Skin epidermis (tissue), 12 donors: ENCODE measurements at regions not wholly inside any gene's neighbourhood (a gene's known extent, or its start where the extent isn't known, plus 50 kb on each side); places are given as distances from the start of the nearest gene placed in this dataset.

ENCODE experiments used
- H3K27ac ChIP-seq, 21 experiments: fragments of 200-600 bp; sonication (generic) in 11 of 21; one replicate each; pipeline ENCODE4 v1.5.0; 2020; ENCODE audit warnings: mild to moderate bottlenecking in 3 of 21, inconsistent platforms in 2 of 21, moderate library complexity in 2 of 21
- H3K4me3 ChIP-seq, 7 experiments: fragments of 200-600 bp; sonication (generic) in 2 of 7; one replicate each; pipeline ENCODE4 v1.5.0; 2020; ENCODE audit warnings: inconsistent platforms in 2 of 7, mild to moderate bottlenecking in 2 of 7, moderate library complexity in 1 of 7

DNA sequence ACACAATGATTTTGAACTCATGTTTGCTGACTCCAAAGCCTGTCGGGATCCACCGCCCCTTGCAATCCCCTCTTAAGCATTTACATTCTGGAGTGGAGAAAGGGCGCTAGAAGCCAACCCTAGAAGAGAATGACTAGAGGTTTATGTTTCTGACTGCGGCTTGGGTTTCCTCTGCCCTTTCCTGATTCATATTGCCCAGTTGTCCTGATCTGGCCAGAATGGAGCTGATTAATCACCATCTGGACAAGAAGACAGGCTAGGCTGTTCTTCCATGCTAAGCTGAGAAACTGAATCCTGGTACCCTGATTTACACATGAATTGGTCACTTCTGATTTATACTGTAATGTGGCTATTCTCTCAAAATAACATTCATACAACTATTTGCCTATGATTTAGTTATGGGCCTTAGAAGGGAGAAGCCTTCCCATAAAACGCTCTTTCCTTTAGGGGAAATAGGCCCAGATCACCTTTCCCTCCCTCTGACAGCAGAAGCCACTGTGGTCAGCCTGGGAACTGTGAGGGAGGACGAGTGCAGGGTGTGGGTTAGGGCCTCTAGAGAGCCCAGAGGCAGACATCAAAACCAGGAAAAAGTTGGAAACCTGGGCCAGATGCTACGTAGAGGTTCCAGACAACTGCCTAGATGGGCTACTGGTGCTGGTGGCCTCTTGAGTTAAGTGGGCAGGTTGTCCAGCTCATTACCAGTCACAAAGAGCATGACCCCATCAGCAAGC, 199.2 kb upstream of the PRDM1 start:
- H3K27ac ChIP-seq = peak overlapping the region in 3 of 21 experiments; percentile 8 to 33 (median 22)

GRCh38 chr6:105886066-105886813, 199.9 kb upstream of the PRDM1 start:
- Histone ChIP-seq H3K4me3 (no peak overlapping the region), H3K27ac (peak overlapping the region in 5 of 21 experiments; percentile 17 to 40 (median 33))

More for the DNA sequence above, 199.2 kb upstream of the PRDM1 start:
- no peak overlapping the region for H3K4me3 ChIP-seq

DNA sequence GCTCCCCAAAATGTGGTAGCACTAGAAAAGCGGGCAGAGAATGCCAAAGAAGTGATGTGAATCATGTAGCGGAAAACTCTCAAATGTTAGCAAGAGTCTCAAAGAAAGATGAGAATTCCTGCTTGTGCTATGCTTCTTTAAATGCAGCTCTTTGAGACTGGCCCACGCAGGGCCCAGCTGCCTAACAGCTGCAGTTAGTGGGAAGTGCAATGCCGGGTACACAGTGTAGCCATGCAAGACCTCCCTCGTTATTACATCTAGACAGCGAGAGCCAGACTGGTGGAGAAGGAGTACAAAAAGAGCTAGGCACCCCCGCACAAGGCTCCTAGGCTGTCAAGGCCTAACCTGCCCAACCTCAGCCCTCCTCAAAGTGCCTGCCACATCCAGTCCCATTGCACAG, 201.7 kb upstream of the PRDM1 start:
- Histone ChIP-seq H3K4me3 (no peak overlapping the region), H3K27ac (no peak overlapping the region)

DNA sequence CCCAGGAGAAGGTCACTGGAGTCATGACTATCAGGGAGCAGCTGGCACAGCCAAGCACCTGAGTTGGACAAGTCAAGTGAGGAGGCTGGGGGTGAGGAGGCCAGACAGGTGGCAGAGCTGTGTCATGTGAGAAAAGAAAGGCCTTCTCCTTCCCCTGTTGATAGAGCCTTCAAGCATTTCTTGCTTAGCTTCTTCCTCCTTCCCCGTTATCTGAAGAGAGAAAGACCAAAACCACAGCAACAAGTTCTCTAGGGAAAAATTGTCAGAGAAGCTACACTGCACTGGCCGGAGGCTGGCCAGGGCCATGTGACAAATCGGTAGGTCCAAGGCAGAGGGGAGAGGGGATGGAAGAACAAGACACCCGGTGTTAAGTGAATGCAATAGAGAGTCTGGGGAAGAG, 202.1 kb upstream of the PRDM1 start:
- H3K27ac ChIP-seq = peak overlapping the region in 2 of 21 experiments; percentile 19 to 33
- no peak overlapping the region for H3K4me3 ChIP-seq

DNA sequence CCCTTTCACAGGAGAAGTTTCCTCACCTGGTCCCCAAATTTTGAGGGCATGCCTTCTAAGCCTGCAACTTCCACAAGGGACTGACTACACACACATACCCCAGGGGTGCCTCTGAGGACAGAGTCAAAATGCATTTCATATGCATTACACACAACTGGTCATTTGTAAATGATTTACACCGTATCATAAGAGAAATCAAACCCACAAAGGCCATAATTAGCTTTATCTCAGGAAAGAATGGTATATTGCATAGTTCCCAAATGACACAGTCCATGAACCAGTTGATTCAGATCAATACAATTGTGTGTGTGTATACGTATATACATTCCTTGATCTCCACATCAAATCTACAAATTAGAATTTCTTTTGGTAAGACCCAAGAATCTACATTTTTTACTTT, 203.3 kb upstream of the PRDM1 start:
- no peak overlapping the region for H3K27ac ChIP-seq
- no peak overlapping the region for H3K4me3 ChIP-seq

- Histone ChIP-seq H3K4me3 (no peak overlapping the region), H3K27ac (no peak overlapping the region)
These were observed 203.9 kb upstream of the PRDM1 start for GRCh38 chr6:105882121-105882803.

DNA sequence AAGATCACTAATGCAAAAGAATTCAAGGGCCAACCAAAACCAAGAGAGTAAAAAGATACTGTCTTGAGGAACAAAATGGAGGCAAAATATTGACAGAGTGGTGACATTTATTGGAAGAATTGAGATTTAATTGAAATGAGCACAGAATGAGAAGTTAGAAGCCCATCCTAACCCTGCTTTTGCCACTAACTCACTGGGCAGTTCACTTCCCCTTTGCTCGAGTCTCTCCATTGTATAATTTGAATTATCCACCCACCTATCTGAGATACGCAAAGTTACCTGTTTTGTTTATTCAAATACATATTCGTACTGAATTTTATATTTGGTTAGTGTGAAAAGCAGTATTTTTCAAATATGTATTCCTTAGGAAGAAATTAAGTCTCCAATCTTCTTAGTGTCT, 204.5 kb upstream of the PRDM1 start:
- no peak overlapping the region for H3K27ac ChIP-seq

GRCh38 chr6:105880030-105880492, 206.1 kb upstream of the PRDM1 start:
- Histone ChIP-seq H3K4me3 (no peak overlapping the region), H3K27ac (peak overlapping the region in 4 of 21 experiments; percentile 5 to 29 (median 14))

More for the DNA sequence above, 204.5 kb upstream of the PRDM1 start:
- no peak overlapping the region for H3K4me3 ChIP-seq

DNA sequence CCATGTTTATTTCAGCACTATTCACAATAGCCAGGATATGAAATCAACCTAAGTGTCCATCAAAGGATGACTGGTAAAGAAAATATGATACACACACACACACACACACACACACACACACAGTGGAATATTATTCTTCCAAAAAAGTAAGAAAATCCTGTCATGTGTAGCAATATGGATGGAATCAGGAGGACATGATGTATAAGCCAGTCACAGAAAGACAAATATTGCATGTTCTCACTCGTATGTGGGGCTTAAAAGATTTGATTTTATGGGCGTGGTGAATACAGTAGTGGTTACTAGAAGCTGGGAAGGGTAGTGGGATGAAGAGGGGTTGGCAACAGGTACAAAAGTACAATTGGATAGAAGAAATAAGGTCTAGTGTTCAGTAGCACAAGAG, 207.0 kb upstream of the PRDM1 start:
- peak overlapping the region in 1 of 21 experiments; percentile 29 for H3K27ac ChIP-seq
- H3K4me3 ChIP-seq = no peak overlapping the region

DNA sequence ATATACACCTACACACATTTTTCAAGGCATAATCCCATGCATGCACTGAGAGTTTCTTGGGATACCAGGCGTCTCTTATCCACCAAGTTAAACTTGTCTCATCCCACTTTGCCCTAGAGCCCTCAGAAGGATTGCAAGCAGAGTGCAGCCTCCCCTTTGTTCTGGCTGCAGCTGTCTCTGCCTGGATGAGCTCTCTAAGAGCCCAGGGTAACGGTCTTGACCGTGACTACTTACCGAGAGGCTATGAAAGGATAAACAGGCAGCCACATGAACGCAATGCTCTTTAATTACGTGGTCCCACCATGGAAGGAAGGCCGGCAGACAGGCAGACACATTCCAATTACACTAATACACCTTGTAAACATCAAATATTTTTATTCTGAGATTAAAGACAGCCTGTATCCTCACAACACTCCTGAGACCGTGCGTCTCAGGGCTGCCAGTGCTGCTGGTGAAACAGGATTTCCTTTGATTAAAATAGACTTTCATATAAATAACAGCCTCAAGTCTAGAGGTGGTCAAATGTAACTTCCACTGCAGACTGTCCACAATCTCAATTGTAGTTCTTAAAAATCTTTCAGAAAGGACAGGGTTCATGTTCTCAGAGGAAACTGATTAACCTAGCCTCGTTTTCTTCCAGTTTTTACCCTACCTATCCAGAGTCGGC, 210.0 kb upstream of the PRDM1 start:
- H3K27ac ChIP-seq = no peak overlapping the region
- H3K4me3 ChIP-seq = no peak overlapping the region

DNA sequence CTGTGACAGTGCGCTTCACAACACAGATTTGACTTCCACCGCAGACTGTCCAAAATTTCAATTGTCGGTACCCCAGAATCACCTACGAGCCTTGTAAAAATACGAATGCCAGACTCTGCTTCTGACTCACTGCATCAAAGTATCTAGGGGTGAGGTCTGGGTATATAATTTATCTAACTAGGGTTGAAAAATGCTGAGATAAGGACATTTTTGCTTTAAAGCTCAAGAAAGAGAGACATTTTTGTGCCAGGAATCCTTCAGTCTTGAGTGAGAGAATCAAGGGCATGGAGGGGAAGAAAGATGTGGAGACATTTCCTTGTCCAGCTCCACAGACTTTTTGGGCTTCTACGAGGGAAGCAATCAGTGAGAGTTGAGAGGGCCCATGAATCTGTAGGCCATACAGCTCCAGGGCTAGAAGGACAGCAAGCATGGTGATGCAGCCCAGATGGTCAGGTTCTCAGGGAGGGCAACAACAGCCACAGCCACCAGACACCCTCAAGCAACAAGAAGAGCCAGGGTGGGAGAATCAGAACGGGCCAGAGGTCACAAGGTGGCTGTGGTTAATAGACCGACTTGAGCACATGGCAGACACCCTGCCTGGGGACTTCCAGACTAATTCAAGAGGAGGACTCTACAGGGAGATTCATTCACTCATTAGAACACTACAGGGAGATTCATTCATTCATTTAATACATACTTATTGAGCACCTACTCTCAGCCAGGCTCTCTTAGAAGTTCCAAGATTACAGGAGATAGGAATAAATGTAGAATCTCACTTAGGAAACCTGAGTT, 211.1 kb upstream of the PRDM1 start:
- no peak overlapping the region for H3K4me3 ChIP-seq
- no peak overlapping the region for H3K27ac ChIP-seq

DNA sequence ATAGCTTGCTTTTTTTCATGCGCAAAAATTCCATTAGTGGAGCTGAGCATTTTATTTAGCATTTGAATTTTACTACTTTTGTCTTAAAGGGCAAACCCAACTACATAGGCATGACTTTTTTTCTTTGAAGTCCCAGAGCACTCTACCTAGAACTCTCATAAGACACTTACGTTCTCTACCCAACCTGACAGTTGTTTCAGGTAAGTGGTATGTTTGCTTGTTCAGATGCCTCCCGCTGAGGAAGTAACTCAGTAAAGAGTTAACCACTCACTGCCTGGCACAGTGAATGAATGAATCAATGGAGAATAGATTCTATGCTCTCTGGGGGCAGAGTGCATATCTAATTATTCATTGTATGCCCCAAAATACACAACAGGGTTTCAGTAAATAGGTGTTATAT, 212.3 kb upstream of the PRDM1 start:
- Histone ChIP-seq H3K27ac (no peak overlapping the region), H3K4me3 (no peak overlapping the region)

- H3K27ac ChIP-seq = no peak overlapping the region
- H3K4me3 ChIP-seq = no peak overlapping the region
These were observed 212.9 kb upstream of the PRDM1 start for GRCh38 chr6:105873211-105873704.

DNA sequence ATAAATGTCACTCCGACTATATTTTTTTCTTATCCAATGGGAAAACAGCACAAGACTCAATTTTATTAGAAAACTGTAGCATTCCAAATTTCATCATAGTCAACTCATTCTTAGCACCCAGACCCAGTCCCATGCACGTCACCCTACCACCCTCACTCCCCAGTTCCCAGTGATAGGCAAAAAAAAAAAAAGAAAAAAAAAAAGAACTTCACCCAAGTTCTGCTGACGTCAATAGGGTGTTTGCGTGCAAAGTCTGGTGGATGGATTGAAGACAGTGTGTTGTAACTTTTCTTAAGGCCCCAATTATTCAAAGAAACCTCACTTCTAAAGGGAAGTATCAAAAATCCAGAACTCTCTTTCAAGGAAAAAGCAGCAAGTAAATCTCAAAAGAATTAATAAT, 213.9 kb upstream of the PRDM1 start:
- Histone ChIP-seq H3K27ac (no peak overlapping the region), H3K4me3 (no peak overlapping the region)

DNA sequence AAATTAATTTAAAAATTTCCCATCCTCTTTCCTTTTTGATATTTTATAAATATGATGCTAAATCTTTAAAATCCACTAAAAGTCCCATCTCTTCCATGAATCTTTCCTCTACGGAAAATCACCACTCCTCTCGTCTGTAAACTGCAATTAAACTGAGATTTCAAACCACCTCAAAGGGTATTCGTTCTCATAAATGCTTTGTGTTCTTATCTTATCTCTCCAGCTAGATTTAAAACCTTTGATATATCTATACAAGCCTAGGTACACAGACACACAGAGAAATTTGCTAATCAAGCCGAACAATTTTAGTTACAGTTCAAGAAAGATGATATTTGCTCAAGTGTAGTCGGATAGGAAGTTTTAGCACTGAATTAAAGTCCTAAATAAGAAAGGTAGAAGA, 214.6 kb upstream of the PRDM1 start:
- Histone ChIP-seq H3K27ac (no peak overlapping the region), H3K4me3 (no peak overlapping the region)

- no peak overlapping the region for H3K4me3 ChIP-seq
- no peak overlapping the region for H3K27ac ChIP-seq
These were observed 216.2 kb upstream of the PRDM1 start for GRCh38 chr6:105869835-105870440.

DNA sequence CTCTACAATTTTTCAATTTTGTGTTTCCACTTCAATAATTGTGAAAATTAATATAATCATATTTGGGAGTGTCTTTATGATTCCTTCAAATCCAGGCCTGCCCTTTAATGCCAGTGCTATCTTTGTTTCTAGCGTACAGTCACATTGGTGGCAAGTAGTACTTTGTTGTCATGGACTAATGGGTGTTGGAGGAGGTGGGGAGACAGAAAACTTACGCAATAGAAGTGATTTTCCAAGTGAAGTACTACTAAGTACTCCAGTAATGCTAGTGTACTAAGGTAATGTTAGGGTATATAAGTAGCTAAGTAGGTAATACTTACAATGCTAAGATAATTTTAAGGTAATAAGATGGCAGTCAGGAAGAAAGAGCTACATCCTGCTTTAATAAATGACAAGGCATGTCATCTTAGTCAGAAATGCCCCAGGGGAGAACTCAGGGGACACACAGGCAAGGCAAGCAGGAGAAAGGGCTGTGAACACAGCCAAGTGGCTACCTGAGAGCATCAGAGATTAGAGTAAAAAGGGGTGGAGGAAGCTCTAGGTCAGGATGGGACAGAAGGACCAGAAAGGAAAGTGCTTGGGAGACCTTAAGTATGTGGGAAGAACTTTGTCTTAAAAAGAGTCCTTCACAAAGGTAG, 217.2 kb upstream of the PRDM1 start:
- no peak overlapping the region for H3K27ac ChIP-seq
- no peak overlapping the region for H3K4me3 ChIP-seq

DNA sequence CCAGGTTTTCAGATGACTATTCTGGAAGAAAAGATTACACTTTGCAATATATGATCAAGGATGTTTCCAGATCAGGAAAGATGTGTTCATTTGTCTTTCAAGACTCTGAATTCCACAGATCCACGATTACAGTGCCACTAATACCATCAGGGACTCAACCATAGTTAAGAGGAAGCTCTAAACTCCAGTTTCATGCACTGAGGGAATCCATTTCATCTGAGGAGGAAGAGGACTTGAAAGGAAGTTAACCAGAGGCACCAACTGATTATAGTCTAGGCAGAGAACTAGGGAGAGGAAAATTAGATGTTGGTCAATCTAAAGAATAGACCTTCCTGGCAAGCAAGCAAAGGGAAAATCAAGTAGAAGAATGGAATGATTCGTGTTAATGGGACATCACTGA, 218.3 kb upstream of the PRDM1 start:
- Histone ChIP-seq H3K27ac (peak overlapping the region in 1 of 21 experiments; percentile 1), H3K4me3 (no peak overlapping the region)
